NCI-H2196 treated with DMSO at 0.1 percent for 48 hours (cell line): ENCODE measurements at regions not wholly inside any gene's neighbourhood (a gene's known extent, or its start where the extent isn't known, plus 50 kb on each side); places are given as distances from the start of the nearest gene placed in this dataset.

Experiments
- DNase-seq: peaks from one replicate; lab custom pipeline; 2025; ENCODE audit not compliant: unreplicated experiment; lab: John Stamatoyannopoulos, UW

DNA sequence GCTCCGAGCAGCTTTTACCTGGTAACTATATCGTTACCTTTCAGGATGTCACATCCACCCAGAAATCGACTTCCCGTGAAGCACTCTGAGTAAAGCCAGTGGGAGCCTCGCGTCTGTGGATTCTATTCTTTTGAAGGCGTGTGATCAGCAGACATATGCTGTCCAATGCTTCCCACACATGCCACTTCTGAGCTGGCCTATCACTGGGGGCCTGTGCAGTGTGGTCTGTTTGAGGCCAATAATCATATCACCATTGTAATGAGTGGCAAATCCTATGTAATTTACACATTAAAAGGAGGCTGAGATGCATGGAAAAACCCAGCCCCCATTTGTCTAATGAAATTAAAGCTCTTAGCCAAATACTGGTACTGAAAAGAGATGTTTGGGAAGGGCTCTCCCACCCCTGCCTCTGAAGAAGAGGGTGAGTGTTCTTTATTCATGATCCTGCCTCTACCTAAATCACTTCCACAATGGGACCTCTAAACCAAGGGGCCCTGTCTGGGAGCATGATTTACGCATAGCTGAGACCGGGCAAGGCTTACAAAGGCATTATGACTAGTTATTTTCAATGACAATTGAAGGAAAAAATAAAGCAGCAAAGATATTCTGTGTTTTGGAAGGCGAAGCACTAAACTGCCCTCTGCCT is 686.8 kb downstream of the ZEB2 start:
- DNase-seq: no peak

DNA sequence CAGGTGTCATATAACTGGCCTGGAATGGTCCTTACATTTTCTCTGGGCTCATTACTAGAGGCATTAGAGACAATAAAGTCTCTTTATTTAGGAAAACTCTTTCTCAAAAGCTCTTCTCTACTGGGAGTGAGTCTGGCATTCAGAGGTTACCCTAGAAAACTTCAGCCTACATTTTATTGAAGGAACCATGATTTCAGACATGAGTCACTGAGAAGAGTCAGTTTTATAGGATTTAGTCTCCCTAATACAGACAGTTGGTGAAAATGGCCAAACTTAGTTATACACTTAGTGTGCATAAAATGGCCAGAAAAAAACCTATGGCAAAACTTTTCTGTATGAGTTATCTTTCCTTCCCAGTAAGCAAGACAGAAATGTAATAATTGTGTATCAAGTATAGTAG is 689.4 kb downstream of the ZEB2 start:
- DNase-seq: no peak

DNA sequence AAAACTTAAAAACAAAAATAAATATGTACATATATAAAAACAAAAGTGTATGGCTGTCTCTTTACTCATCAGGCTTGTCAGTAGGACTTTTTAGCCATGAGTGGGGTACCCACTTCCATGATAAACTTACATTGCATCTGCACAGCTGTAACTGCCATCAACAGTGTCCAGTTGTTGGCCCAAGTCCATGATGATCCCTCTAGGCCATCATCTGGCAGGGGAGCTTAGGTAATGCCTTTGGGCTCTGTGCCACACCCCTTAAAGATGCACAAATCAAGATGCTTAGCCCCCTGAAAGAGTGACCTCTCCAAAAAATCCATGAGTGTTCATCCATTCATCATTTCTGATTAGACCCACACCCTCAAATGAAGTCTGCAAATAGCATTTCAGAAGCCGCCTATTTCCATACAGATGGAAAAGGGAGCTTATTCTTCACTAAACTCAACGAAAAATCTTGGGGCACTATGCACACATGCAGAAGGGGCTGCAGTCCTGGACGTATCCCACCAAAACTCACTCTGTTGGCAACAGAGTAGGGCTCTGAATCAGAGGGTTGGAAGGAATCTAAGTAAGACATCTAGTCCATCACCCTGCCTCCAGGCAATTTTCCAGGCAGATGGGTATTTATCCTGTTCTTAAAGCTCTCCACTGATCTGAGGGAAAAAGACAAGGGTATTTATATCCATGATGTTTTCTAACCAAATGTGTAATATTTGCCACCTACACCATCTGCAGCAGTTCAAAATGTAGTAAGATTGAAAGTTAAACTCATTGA is 691.0 kb downstream of the ZEB2 start:
- DNase-seq: no peak

DNA sequence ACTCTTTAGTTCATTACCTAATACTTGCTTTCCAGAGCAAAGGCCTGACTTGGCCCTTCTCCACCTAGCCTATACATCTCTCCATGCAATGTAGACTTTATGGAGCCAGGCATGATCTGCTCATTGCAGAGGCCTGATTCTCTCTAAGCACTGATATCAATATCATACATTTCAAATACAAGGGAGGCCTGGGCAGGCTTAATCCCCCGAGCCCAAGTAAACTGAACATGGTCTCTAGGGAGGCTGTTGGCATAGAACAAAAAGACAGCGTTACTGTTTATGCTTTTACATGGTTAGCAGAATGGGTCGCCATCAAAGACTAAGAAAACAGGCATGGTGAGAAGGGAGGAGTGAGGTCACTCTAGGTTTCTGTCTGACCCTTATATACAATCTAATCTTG is 695.1 kb downstream of the ZEB2 start:
- DNase-seq: no peak

DNA sequence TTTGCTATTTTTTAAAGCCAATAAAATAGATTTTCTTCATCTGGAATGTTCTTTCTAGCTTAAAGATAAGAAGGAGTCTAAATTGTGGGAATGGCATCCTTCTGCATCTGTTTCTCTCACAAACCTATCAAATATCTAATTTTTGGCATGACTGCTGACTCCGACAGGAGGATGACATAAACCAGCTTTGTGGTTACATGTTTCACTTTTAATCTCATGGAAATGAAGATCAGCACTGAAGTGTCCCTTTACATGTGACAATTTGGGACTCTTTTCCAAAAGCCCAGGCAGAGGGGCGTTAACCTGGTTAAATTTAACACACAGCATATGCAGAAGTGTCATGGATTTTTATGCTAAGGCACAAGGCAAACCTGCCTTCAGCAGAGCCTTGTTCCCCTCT is 694.7 kb downstream of the ARHGAP15 start:
- no peak for DNase-seq

DNA sequence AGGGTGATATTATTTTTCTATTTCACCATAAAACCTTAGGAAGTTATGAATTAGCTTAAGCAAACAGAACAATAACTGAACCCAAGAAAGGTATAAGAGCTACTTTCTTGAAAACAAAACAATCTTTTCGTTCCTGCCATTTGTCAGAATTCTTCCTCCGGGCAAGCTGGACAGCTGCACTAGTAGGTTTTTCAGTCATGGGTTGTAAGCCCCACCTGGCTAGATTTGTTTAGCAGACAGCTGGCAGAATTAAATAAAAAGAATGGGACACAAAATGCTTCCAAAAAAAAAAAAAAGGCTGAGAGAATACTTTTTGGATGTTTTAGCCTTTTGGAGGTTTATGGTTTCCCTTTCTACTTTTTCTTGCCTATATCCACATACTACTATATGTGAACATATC is 694.1 kb downstream of the ARHGAP15 start:
- no peak for DNase-seq

DNA sequence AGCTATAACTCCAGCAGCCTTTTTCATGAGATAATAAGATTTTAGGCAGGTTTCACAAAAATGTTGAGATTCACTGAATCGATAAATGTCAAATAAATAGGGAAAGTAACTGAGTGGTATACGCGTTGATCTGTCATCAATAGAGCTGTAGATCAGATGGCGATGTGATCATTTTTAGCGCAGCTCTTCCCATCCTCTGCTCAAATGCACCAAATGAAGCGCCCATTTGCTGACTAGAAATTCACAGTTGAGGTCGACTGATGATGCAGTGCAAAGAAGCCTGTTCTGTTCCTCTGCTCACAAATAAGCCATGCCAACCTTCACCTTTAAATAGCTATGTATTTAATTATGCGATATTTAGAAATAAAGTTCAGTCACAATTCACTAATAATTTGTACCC is 693.5 kb downstream of the ARHGAP15 start:
- no peak for DNase-seq

DNA sequence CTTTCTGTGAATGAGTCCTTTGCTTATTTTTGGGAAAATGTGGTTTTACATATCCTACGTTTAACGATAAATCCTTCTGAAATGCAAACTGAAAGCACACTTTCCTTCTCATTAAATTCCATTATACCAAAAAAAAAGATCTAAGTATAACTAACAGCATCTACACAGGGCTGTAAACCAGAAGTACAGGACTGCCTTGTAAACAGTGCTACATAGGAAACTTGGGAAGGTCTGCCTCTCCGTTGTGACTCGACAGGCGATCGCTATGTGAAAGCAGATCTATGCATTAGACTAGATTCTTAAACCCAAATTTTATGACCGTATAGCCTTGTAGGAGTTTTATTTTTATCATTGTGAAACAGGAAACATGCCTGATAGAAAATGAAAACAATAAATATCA is 690.5 kb downstream of the ARHGAP15 start:
- no peak for DNase-seq

DNA sequence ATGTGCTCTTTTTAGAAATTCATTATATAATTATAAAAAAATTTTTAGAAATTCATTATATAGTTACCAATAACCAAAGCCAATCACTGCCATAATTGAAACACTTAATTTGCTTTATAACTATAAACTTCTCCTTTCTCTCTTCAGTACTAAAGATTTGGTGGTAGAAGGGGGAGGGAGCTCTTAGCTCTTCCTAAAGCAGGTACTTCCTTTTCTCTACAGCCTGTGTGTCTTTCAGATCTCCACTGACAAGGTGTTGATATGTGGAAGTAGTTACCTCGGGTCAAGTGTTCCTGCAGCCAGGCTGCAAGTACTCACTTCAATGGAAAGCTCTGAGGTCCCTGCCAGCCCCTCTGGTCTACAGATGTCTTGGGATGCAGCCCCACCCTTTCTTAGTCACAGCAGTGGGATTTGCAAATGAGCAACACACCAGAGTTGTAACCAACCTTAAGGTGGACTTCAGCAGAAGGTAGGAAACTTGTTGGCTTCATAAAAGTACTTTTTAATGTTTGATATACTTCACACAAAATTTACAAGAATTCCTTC is 690.0 kb downstream of the ARHGAP15 start:
- DNase-seq: no peak
